ENCODE measurements at regions not wholly inside any gene's neighbourhood (a gene's known extent, or its start where the extent isn't known, plus 50 kb on each side); places are given as distances from the start of the nearest gene placed in this dataset.
"Not testable (repeated sequence)": the region's sequence is repeated elsewhere in the genome, so short reads cannot be mapped to it uniquely, and the experiment has no call there.

DNA sequence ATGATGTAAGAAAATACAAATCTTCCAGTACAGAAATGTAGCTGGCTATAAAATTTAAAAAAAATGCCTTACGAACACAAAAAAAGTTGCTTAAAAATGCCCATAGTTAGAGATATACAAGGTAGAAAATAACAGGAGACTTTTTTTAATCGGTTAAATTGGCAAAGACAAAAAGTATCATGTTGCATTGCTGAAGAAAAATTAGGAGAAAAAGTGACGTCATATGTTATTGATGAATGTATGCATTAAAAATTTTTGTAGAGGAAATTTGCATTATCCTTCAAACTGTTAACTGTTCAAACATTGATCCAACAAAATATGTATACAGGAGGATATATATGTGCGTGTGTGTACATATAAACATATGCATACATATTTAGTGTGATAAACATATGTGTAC lies 1634.4 kb upstream of the PCDH7 start:
- no peak overlapping the region for H3K4me3 ChIP-seq (ENCODE audit: low read depth, low read length)
- TF ChIP-seq, protein P1, sequence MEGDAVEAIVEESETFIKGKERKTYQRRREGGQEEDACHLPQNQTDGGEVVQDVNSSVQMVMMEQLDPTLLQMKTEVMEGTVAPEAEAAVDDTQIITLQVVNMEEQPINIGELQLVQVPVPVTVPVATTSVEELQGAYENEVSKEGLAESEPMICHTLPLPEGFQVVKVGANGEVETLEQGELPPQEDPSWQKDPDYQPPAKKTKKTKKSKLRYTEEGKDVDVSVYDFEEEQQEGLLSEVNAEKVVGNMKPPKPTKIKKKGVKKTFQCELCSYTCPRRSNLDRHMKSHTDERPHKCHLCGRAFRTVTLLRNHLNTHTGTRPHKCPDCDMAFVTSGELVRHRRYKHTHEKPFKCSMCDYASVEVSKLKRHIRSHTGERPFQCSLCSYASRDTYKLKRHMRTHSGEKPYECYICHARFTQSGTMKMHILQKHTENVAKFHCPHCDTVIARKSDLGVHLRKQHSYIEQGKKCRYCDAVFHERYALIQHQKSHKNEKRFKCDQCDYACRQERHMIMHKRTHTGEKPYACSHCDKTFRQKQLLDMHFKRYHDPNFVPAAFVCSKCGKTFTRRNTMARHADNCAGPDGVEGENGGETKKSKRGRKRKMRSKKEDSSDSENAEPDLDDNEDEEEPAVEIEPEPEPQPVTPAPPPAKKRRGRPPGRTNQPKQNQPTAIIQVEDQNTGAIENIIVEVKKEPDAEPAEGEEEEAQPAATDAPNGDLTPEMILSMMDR (IDR thresholded peaks at IDR 0.05; ENCODE audit: insufficient read depth, low read depth, low read length): no peak
- no peak for DNase-seq (ENCODE audit: low read depth)

DNA sequence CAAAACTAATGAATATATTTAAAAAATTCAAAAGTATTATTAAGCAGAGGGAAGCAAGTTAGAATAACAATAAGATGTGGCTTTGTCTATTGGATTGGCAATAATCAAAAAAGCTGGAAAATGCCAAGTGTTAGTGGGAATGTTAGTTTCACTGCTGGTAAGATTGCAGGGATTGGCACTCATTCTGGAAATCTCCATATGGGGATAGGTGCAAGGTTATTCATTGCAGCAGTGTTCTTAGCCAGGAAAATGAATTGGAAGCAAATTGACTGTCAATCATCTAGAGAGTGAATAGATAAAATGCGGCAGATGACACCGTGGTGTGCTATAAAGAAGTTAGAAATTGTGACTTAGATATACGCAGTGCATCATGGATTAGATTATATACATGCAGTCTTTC lies 1615.5 kb upstream of the PCDH7 start:
- H3K4me3 ChIP-seq (ENCODE audit: low read depth, low read length): no peak overlapping the region
- DNase-seq (ENCODE audit: low read depth): no peak
- TF ChIP-seq, protein P1 (IDR thresholded peaks at IDR 0.05; ENCODE audit: insufficient read depth, low read depth, low read length): no peak

DNA sequence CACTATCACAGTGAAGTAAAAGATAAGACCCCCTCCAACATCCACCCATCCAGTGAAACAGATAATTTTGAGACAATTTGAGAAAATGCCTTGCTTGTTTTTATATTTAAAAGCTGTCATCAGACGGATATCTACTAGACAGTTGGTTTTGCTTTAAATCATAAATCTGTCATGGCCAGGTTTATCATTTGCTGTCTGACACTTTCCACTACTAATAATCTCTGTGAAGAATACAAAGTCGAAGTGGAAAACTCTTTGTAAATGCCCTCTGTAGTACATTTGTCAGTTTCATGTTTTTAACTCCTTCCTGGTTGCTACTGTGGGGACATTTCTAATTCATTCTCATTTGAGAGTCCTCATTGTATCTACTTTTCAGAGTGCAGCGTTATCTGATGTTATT lies 1606.2 kb upstream of the PCDH7 start:
- no peak overlapping the region for H3K4me3 ChIP-seq (ENCODE audit: low read depth, low read length)
- no peak for DNase-seq (ENCODE audit: low read depth)
- TF ChIP-seq, protein P1 (IDR thresholded peaks at IDR 0.05; ENCODE audit: insufficient read depth, low read depth, low read length): no peak

DNA sequence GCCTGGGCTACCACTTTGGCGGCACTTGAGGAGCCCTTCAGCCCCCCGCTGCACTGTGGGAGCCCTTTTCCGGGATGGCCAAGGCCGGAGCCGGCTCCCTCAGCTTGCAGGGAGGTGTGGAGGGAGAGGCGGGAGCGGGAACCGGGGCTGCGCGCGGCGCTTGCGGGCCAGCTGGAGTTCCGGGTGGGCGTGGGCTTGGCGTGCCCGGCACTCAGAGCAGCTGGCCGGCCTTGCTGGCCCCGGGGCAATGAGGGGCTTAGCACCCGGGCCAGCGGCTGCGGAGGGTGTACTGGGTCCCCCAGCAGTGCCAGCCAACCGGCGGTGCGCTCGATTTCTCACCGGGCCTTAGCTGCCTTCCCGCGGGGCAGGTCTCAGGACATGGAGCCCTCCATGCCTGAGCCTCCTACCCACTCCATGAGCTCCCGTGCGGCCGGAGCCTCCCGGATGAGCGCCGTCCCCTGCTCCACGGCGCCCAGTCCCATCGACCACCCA lies 1602.9 kb upstream of the PCDH7 start:
- not testable (repeated sequence) for DNase-seq (ENCODE audit: low read depth); H3K4me3 ChIP-seq (ENCODE audit: low read depth, low read length)

DNA sequence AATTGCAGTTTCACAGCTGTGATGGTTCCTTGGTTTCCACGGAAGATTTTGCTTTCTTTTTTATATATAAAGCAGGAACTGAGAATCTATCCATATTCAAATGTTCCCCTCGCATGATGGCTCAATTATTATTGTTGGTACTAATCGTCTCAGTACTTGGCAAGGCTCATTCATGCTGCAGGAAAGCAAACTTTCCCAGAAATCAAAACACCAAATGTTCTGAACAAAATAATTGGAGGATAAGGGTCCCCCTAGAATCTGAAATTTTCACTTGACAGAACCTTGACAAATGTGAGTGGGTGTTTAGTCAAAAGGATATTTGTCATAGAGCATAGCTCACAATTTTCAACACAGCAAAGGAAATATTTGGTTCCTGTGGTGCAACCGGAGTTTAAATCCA lies 1598.6 kb upstream of the PCDH7 start:
- H3K4me3 ChIP-seq (ENCODE audit: low read depth, low read length): no peak overlapping the region
- DNase-seq (ENCODE audit: low read depth): no peak
- TF ChIP-seq, protein P1 (IDR thresholded peaks at IDR 0.05; ENCODE audit: insufficient read depth, low read depth, low read length): no peak

DNA sequence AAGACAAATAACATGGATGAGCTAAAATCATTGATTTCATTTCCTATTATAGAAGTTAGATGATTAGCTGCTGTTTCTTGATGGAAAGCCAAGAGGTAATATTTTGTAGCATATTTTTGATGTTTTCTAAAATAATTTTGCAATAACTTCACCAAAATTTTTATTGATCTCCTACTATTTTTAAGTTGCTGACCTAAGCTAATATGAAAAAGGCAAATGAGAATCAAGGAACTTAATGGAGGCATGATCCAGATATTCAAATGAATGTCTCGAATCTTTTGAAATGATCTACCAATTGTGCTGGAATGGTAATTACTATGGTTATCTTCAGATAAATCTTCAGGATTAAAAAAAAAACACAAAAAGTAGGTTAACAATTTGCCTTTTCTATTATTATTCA lies 1591.4 kb upstream of the PCDH7 start:
- no peak for DNase-seq (ENCODE audit: low read depth)
- TF ChIP-seq, protein P1 (IDR thresholded peaks at IDR 0.05; ENCODE audit: insufficient read depth, low read depth, low read length): no peak

DNA sequence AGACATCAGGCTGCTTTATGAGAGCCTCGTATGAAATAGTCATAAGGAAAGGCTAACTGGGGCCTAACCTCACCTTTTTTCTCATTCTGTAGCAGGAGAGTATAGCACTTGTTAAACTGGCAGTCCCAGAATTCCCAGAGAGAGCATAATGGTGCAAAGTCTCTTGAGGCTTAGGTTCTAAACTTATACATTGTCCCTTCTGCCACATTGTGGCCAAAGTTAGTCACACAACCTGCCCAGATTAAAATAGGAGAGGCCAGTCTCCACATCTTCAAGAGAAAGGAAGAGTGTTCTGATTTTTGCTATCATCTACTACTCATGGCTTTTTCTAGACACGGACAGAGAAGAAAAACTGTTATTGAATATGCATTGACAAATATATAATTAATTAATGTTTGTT lies 1588.9 kb upstream of the PCDH7 start:
- no peak overlapping the region for H3K4me3 ChIP-seq (ENCODE audit: low read depth, low read length)
- DNase-seq (ENCODE audit: low read depth): no peak
- TF ChIP-seq, protein P1 (IDR thresholded peaks at IDR 0.05; ENCODE audit: insufficient read depth, low read depth, low read length): no peak

More for the DNA sequence above, 1591.4 kb upstream of the PCDH7 start:
- no peak overlapping the region for H3K4me3 ChIP-seq (ENCODE audit: low read depth, low read length)
